GM19035 (cell line): ENCODE measurements at regions not wholly inside any gene's neighbourhood (a gene's known extent, or its start where the extent isn't known, plus 50 kb on each side); places are given as distances from the start of the nearest gene placed in this dataset.

Experiments used
- ATAC-seq: cut with Tn5 transposase; IDR thresholded peaks from one replicate; pipeline ENCODE4 v1.9.1; 2021; ENCODE audit not compliant: unreplicated experiment

GRCh38 chr1:234666761-234667160, 56.8 kb upstream of the IRF2BP2 start:
- ATAC-seq = no peak

- ATAC-seq = no peak
These were observed 56.1 kb upstream of the IRF2BP2 start for GRCh38 chr1:234665975-234666605.

DNA sequence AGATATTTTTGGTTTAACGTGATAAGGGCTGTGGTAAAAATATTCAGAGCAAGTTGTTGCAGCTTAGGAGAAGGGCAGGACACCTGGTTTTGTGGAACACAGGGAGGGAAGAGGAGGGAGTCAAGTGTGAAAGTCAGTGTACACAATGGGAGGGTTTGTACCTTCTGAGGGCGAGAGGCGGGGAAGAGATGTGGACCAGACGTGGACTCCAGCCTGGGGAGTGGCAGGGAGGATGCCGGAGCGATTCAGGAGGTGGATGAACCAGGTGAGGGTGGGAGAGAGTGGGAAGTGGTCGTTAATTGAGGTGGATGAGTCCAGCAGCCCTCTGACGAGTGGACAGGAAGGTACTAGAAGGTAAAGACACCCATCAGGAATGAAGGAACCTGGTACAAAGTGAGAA, 52.2 kb upstream of the IRF2BP2 start:
- no peak for ATAC-seq

GRCh38 chr1:234661317-234661928, 51.4 kb upstream of the IRF2BP2 start:
- ATAC-seq = no peak

DNA sequence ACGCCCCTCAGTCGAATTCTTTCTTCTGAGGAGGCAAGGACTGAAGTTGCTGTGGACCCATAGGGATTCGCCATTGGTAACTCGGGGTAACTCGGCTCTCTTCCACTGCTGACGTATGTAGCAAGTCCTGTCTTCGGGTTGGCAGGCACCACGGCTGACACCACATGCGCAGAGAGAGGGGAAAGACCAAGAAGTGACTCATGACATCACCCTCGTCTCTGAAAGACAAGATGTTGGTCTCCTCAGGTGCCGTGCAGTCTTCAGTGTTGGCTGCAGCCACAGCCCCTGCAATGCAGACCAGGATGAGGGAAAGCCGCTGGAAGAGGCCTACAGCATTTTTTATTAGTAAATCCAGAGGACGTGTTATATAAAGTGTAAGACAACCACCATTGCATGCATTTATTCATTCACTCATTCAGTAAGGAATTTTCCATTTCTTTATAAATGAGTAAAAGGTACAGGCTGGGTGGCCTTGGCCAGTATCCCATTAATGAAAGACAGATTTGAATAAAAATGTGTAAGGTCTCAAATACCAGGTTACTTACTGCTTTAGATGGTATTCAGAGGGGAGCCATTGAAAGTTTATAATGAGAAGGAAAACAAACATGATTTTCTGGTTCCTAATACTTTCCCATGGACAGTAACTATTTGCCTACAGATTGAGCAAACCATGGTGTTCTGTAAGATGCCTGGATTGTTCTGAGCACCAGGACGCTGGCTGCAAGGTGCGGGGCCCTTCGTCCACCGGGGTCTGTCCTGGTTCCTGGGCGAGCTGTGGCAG, 50.7 kb upstream of the IRF2BP2 start:
- no peak for ATAC-seq
